ENCODE measurements at regions not wholly inside any gene's neighbourhood (a gene's known extent, or its start where the extent isn't known, plus 50 kb on each side); places are given as distances from the start of the nearest gene placed in this dataset.

GRCh38 chr1:193504920-193505319 is 318.5 kb upstream of the B3GALT2 start:
- H3K4me2 ChIP-seq (ENCODE audit: insufficient read depth, low read length) = no peak overlapping the region
- no peak overlapping the region for H3K9ac ChIP-seq (ENCODE audit: low read depth, low read length)
- no peak overlapping the region for H3K27ac ChIP-seq (ENCODE audit: low read length)
- DNase-seq (no peak), ATAC-seq (ENCODE audit: insufficient read depth, low read depth) (no peak)
- no peaks in the 10 kb centered on the region for H3K79me2 ChIP-seq (ENCODE audit: insufficient read depth, low read length)
- no peaks in the 10 kb centered on the region for H3K36me3 ChIP-seq (ENCODE audit: insufficient read depth, low read length)
- H3K4me3 ChIP-seq (ENCODE audit: low read depth in 1 of 2, low read length in 2 of 2) = no peak overlapping the region
- H4K20me1 ChIP-seq (ENCODE audit: insufficient read depth, low read length) = no peaks in the 10 kb centered on the region
- TF ChIP-seq EZH2 (IDR thresholded peaks at IDR 0.05; ENCODE audit: borderline replicate concordance, low read depth, low read length, severe bottlenecking) = no peak
- TF ChIP-seq CTCF (IDR thresholded peaks at IDR 0.05; ENCODE audit: borderline replicate concordance, extremely low read depth, low read length, poor library complexity, severe bottlenecking) = no peak
- H3K9me3 ChIP-seq (ENCODE audit: insufficient read depth, low read length, severe bottlenecking) = no peaks in the 10 kb centered on the region
- no peak overlapping the region for H2AFZ ChIP-seq (ENCODE audit: low read depth, low read length)
- H3K27me3 ChIP-seq (ENCODE audit: insufficient read depth, low read length, poor library complexity) = no peaks in the 10 kb centered on the region
- H3K4me1 ChIP-seq (ENCODE audit: insufficient read depth, low read length) = no peaks in the 10 kb centered on the region

- no peaks in the 10 kb centered on the region for H3K36me3 ChIP-seq (ENCODE audit: insufficient read depth, low read length)
- no peak overlapping the region for H3K4me3 ChIP-seq (ENCODE audit: low read depth in 1 of 2, low read length in 2 of 2)
- no peak overlapping the region for H3K27ac ChIP-seq (ENCODE audit: low read length)
- DNase-seq (no peak), ATAC-seq (ENCODE audit: insufficient read depth, low read depth) (no peak)
- TF ChIP-seq EZH2 (IDR thresholded peaks at IDR 0.05; ENCODE audit: borderline replicate concordance, low read depth, low read length, severe bottlenecking) (no peak), CTCF (IDR thresholded peaks at IDR 0.05; ENCODE audit: borderline replicate concordance, extremely low read depth, low read length, poor library complexity, severe bottlenecking) (no peak)
- H4K20me1 ChIP-seq (ENCODE audit: insufficient read depth, low read length) = no peaks in the 10 kb centered on the region
- no peaks in the 10 kb centered on the region for H3K27me3 ChIP-seq (ENCODE audit: insufficient read depth, low read length, poor library complexity)
- H3K4me2 ChIP-seq (ENCODE audit: insufficient read depth, low read length) = no peak overlapping the region
- no peak overlapping the region for H3K9ac ChIP-seq (ENCODE audit: low read depth, low read length)
- H2AFZ ChIP-seq (ENCODE audit: low read depth, low read length) = no peak overlapping the region
- no peaks in the 10 kb centered on the region for H3K9me3 ChIP-seq (ENCODE audit: insufficient read depth, low read length, severe bottlenecking)
- no peaks in the 10 kb centered on the region for H3K79me2 ChIP-seq (ENCODE audit: insufficient read depth, low read length)
- no peaks in the 10 kb centered on the region for H3K4me1 ChIP-seq (ENCODE audit: insufficient read depth, low read length)
Observed at GRCh38 chr1:193498088-193498655, 311.8 kb upstream of the B3GALT2 start.

GRCh38 chr1:193494368-193494767 is 308.0 kb upstream of the B3GALT2 start:
- no peak overlapping the region for H3K4me3 ChIP-seq (ENCODE audit: low read depth in 1 of 2, low read length in 2 of 2)
- H3K27me3 ChIP-seq (ENCODE audit: insufficient read depth, low read length, poor library complexity) = no peaks in the 10 kb centered on the region
- DNase-seq = no peak
- H3K27ac ChIP-seq (ENCODE audit: low read length) = no peak overlapping the region
- H3K36me3 ChIP-seq (ENCODE audit: insufficient read depth, low read length) = no peaks in the 10 kb centered on the region
- no peaks in the 10 kb centered on the region for H3K9me3 ChIP-seq (ENCODE audit: insufficient read depth, low read length, severe bottlenecking)
- TF ChIP-seq CTCF (IDR thresholded peaks at IDR 0.05; ENCODE audit: borderline replicate concordance, extremely low read depth, low read length, poor library complexity, severe bottlenecking) (no peak), EZH2 (IDR thresholded peaks at IDR 0.05; ENCODE audit: borderline replicate concordance, low read depth, low read length, severe bottlenecking) (no peak)
- no peak overlapping the region for H2AFZ ChIP-seq (ENCODE audit: low read depth, low read length)
- no peak overlapping the region for H3K4me2 ChIP-seq (ENCODE audit: insufficient read depth, low read length)
- no peak for ATAC-seq (ENCODE audit: insufficient read depth, low read depth)
- no peaks in the 10 kb centered on the region for H3K4me1 ChIP-seq (ENCODE audit: insufficient read depth, low read length)
- H3K9ac ChIP-seq (ENCODE audit: low read depth, low read length) = no peak overlapping the region
- no peaks in the 10 kb centered on the region for H3K79me2 ChIP-seq (ENCODE audit: insufficient read depth, low read length)
- H4K20me1 ChIP-seq (ENCODE audit: insufficient read depth, low read length) = no peaks in the 10 kb centered on the region

- Histone ChIP-seq H3K9me3 (ENCODE audit: insufficient read depth, low read length, severe bottlenecking) (no peaks in the 10 kb centered on the region), H4K20me1 (ENCODE audit: insufficient read depth, low read length) (no peaks in the 10 kb centered on the region), H2AFZ (ENCODE audit: low read depth, low read length) (no peak overlapping the region), H3K27ac (ENCODE audit: low read length) (no peak overlapping the region), H3K9ac (ENCODE audit: low read depth, low read length) (no peak overlapping the region), H3K4me1 (ENCODE audit: insufficient read depth, low read length) (no peaks in the 10 kb centered on the region), H3K4me3 (ENCODE audit: low read depth in 1 of 2, low read length in 2 of 2) (no peak overlapping the region), H3K27me3 (ENCODE audit: insufficient read depth, low read length, poor library complexity) (peaks cover 3% of the 10 kb centered on the region), H3K79me2 (ENCODE audit: insufficient read depth, low read length) (no peaks in the 10 kb centered on the region), H3K36me3 (ENCODE audit: insufficient read depth, low read length) (no peaks in the 10 kb centered on the region), H3K4me2 (ENCODE audit: insufficient read depth, low read length) (no peak overlapping the region)
- ATAC-seq (ENCODE audit: insufficient read depth, low read depth) = no peak
- TF ChIP-seq EZH2 (IDR thresholded peaks at IDR 0.05; ENCODE audit: borderline replicate concordance, low read depth, low read length, severe bottlenecking) (no peak), CTCF (IDR thresholded peaks at IDR 0.05; ENCODE audit: borderline replicate concordance, extremely low read depth, low read length, poor library complexity, severe bottlenecking) (no peak)
- DNase-seq = no peak
Observed at GRCh38 chr1:193489191-193489590, 302.8 kb upstream of the B3GALT2 start.
